ENCODE measurements at regions not wholly inside any gene's neighbourhood (a gene's known extent, or its start where the extent isn't known, plus 50 kb on each side); places are given as distances from the start of the nearest gene placed in this dataset.

DNA sequence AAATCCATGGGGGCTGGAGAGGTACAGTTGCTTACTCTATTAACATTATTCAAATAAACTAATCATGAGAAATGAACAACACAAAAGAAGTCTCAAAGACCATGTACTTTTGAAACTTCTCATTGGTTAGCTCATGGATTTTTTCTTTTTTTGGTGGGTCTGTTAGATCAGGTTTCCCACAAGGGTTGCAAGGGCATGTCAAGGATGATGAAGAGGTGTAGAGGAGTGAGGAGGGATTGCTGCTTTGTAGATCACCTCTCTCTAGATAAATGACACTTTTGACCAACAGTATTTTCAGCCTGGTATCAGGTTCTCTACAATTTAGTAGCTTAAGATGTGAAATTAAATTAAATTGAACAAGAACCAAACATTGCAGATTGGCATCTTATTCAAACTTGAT lies 417.9 kb upstream of the AGA start:
- H2BK120ac ChIP-seq (ENCODE audit: low read depth, low read length), result no peak overlapping the region
- H3K4me3 ChIP-seq (ENCODE audit: insufficient read depth in 1 of 2, low read depth in 1 of 2, low read length in 2 of 2), result no peak overlapping the region
- H4K8ac ChIP-seq (ENCODE audit: low read length), result no peak overlapping the region
- no peak overlapping the region for H3K4ac ChIP-seq (ENCODE audit: low read depth in 1 of 2, low read length in 2 of 2)
- H3K9me3 ChIP-seq (ENCODE audit: control insufficient read depth, low read length), result peaks cover 7% of the 10 kb centered on the region
- H4K91ac ChIP-seq (ENCODE audit: low read length), result no peak overlapping the region
- peaks cover 2% of the 10 kb centered on the region for H3K4me1 ChIP-seq (ENCODE audit: control insufficient read depth, insufficient read depth, low read depth, low read length)
- no peaks in the 10 kb centered on the region for H3K36me3 ChIP-seq (ENCODE audit: control insufficient read depth in 1 of 2, insufficient read depth in 2 of 2, low read depth in 1 of 2, low read length in 2 of 2)
- H3K9ac ChIP-seq (ENCODE audit: low read length), result no peak overlapping the region
- no peak overlapping the region for H3K27ac ChIP-seq (ENCODE audit: low read length, poor library complexity, severe bottlenecking)
- H2BK15ac ChIP-seq (ENCODE audit: low read depth, poor library complexity, severe bottlenecking), result no peak overlapping the region
- H3K23ac ChIP-seq (ENCODE audit: low read length in 2 of 2), result no peak overlapping the region
- no peaks in the 10 kb centered on the region for H3K79me1 ChIP-seq (replicated peaks; ENCODE audit: low read length, poor library complexity, severe bottlenecking)
- H2AK5ac ChIP-seq (ENCODE audit: low read length, severe bottlenecking), result no peak overlapping the region
- no peak for DNase-seq
- H3K27me3 ChIP-seq (ENCODE audit: control insufficient read depth in 1 of 2, insufficient read depth in 1 of 2, low read length in 2 of 2), result no peaks in the 10 kb centered on the region
- H3K18ac ChIP-seq (ENCODE audit: low read depth in 1 of 2, low read length in 2 of 2), result no peak overlapping the region
- no peak overlapping the region for H3K4me2 ChIP-seq (ENCODE audit: low read length, poor library complexity, severe bottlenecking)
- H3K14ac ChIP-seq (ENCODE audit: low read length in 2 of 2), result no peak overlapping the region
- no peak overlapping the region for H2BK12ac ChIP-seq (ENCODE audit: low read length in 2 of 2)
- H2AFZ ChIP-seq (ENCODE audit: low read depth, low read length), result no peak overlapping the region
- no peak overlapping the region for H2BK5ac ChIP-seq (ENCODE audit: low read depth, low read length, poor library complexity, severe bottlenecking)

DNA sequence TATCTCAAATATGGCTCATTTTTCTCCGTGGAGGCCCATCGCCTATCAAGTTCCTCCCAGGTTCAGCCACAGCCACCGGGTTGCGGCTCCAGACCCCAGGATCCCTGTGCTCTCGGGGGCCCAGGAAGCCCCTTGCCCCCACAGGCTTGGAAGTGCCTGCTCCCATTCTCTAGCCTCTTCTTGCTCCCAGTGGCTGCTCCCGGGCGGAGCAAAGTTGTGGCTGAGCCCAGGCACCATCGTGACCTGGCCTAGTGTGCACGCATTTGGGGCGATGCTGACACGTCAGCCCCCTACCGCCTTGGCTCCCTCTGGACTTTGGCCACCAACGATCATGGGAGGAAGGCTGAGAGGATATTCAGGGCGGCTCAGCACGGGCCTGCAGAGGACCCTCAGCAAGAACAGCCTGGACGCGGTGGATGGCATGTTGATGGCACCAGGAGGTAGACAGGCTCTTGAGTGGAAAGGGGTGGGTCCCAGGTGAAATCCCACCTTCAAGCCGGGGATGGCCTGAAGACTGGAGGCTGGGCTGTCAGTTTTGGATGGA lies 419.4 kb upstream of the AGA start:
- Histone ChIP-seq H2BK120ac (ENCODE audit: low read depth, low read length) (no peak overlapping the region), H3K4me1 (ENCODE audit: control insufficient read depth, insufficient read depth, low read depth, low read length) (peaks cover 2% of the 10 kb centered on the region), H3K9me3 (ENCODE audit: control insufficient read depth, low read length) (peaks cover 11% of the 10 kb centered on the region), H3K14ac (ENCODE audit: low read length in 2 of 2) (no peak overlapping the region), H3K23ac (ENCODE audit: low read length in 2 of 2) (no peak overlapping the region), H3K4me3 (ENCODE audit: insufficient read depth in 1 of 2, low read depth in 1 of 2, low read length in 2 of 2) (no peak overlapping the region), H3K27me3 (ENCODE audit: control insufficient read depth in 1 of 2, insufficient read depth in 1 of 2, low read length in 2 of 2) (no peaks in the 10 kb centered on the region), H3K9ac (ENCODE audit: low read length) (no peak overlapping the region), H3K79me1 (replicated peaks; ENCODE audit: low read length, poor library complexity, severe bottlenecking) (no peaks in the 10 kb centered on the region), H3K36me3 (ENCODE audit: control insufficient read depth in 1 of 2, insufficient read depth in 2 of 2, low read depth in 1 of 2, low read length in 2 of 2) (no peaks in the 10 kb centered on the region), H2BK15ac (ENCODE audit: low read depth, poor library complexity, severe bottlenecking) (no peak overlapping the region), H2AK5ac (ENCODE audit: low read length, severe bottlenecking) (no peak overlapping the region), H3K4me2 (ENCODE audit: low read length, poor library complexity, severe bottlenecking) (no peak overlapping the region), H3K18ac (ENCODE audit: low read depth in 1 of 2, low read length in 2 of 2) (no peak overlapping the region), H4K91ac (ENCODE audit: low read length) (no peak overlapping the region), H2BK5ac (ENCODE audit: low read depth, low read length, poor library complexity, severe bottlenecking) (no peak overlapping the region), H3K27ac (ENCODE audit: low read length, poor library complexity, severe bottlenecking) (no peak overlapping the region), H4K8ac (ENCODE audit: low read length) (no peak overlapping the region), H2BK12ac (ENCODE audit: low read length in 2 of 2) (no peak overlapping the region), H3K4ac (ENCODE audit: low read depth in 1 of 2, low read length in 2 of 2) (no peak overlapping the region), H2AFZ (ENCODE audit: low read depth, low read length) (no peak overlapping the region)
- DNase-seq, result no peak
- 96% methylated on average over 18 of the region's 18 CpGs for WGBS

DNA sequence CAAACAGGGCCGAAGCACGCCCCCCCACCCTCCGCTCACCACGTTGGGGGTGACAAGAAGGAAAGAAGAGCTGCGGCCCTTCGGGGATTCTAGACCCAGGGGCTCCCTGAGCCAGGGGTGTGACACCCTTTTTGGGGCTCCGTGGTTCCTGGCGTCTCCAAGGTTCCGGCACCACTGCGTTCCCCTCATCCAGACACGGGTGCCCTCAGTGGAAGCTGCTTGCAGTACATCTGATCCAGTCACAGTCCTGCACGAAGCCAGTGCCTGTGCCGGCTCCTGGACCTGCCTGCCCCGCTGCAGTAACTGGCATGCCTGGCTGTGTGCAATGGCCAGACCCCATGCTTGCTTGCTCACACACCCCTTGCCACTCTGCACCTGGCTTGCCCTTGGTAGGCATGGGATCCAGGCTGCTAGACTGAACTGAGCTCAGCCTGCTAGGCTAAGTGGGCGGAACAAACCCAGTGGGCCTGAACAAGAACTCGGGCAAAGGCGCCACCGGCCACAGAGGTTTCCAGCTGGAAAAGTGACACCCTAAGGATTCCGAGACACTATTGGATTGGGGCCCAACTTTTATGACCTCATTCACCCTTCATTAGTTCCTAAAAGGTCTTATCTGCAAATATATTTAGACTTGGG lies 420.4 kb upstream of the AGA start:
- DNase-seq, result no peak
- no peak overlapping the region for H3K23ac ChIP-seq (ENCODE audit: low read length in 2 of 2)
- H3K14ac ChIP-seq (ENCODE audit: low read length in 2 of 2), result no peak overlapping the region
- no peaks in the 10 kb centered on the region for H3K27me3 ChIP-seq (ENCODE audit: control insufficient read depth in 1 of 2, insufficient read depth in 1 of 2, low read length in 2 of 2)
- no peak overlapping the region for H4K91ac ChIP-seq (ENCODE audit: low read length)
- H4K8ac ChIP-seq (ENCODE audit: low read length), result no peak overlapping the region
- no peak overlapping the region for H3K27ac ChIP-seq (ENCODE audit: low read length, poor library complexity, severe bottlenecking)
- H2BK15ac ChIP-seq (ENCODE audit: low read depth, poor library complexity, severe bottlenecking), result no peak overlapping the region
- no peak overlapping the region for H2AK5ac ChIP-seq (ENCODE audit: low read length, severe bottlenecking)
- H3K36me3 ChIP-seq (ENCODE audit: control insufficient read depth in 1 of 2, insufficient read depth in 2 of 2, low read depth in 1 of 2, low read length in 2 of 2), result no peaks in the 10 kb centered on the region
- no peak overlapping the region for H3K9ac ChIP-seq (ENCODE audit: low read length)
- no peak overlapping the region for H2BK12ac ChIP-seq (ENCODE audit: low read length in 2 of 2)
- H2BK5ac ChIP-seq (ENCODE audit: low read depth, low read length, poor library complexity, severe bottlenecking), result no peak overlapping the region
- 93% methylated on average over 19 of the region's 19 CpGs for WGBS
- H3K9me3 ChIP-seq (ENCODE audit: control insufficient read depth, low read length), result peaks cover 11% of the 10 kb centered on the region
- no peak overlapping the region for H3K4me2 ChIP-seq (ENCODE audit: low read length, poor library complexity, severe bottlenecking)
- H3K4me1 ChIP-seq (ENCODE audit: control insufficient read depth, insufficient read depth, low read depth, low read length), result peaks cover 2% of the 10 kb centered on the region
- H3K18ac ChIP-seq (ENCODE audit: low read depth in 1 of 2, low read length in 2 of 2), result no peak overlapping the region
- H3K79me1 ChIP-seq (replicated peaks; ENCODE audit: low read length, poor library complexity, severe bottlenecking), result no peaks in the 10 kb centered on the region
- no peak overlapping the region for H2AFZ ChIP-seq (ENCODE audit: low read depth, low read length)
- H3K4ac ChIP-seq (ENCODE audit: low read depth in 1 of 2, low read length in 2 of 2), result no peak overlapping the region
- no peak overlapping the region for H3K4me3 ChIP-seq (ENCODE audit: insufficient read depth in 1 of 2, low read depth in 1 of 2, low read length in 2 of 2)
- no peak overlapping the region for H2BK120ac ChIP-seq (ENCODE audit: low read depth, low read length)

- H2BK15ac ChIP-seq (ENCODE audit: low read depth, poor library complexity, severe bottlenecking), result no peak overlapping the region
- H4K91ac ChIP-seq (ENCODE audit: low read length), result no peak overlapping the region
- H3K9me3 ChIP-seq (ENCODE audit: control insufficient read depth, low read length), result peaks cover 16% of the 10 kb centered on the region
- H3K4me1 ChIP-seq (ENCODE audit: control insufficient read depth, insufficient read depth, low read depth, low read length), result no peaks in the 10 kb centered on the region
- H3K27me3 ChIP-seq (ENCODE audit: control insufficient read depth in 1 of 2, insufficient read depth in 1 of 2, low read length in 2 of 2), result no peaks in the 10 kb centered on the region
- no peak overlapping the region for H3K4me3 ChIP-seq (ENCODE audit: insufficient read depth in 1 of 2, low read depth in 1 of 2, low read length in 2 of 2)
- DNase-seq, result no peak
- H2AK5ac ChIP-seq (ENCODE audit: low read length, severe bottlenecking), result no peak overlapping the region
- H2BK5ac ChIP-seq (ENCODE audit: low read depth, low read length, poor library complexity, severe bottlenecking), result no peak overlapping the region
- H4K8ac ChIP-seq (ENCODE audit: low read length), result no peak overlapping the region
- H3K14ac ChIP-seq (ENCODE audit: low read length in 2 of 2), result no peak overlapping the region
- no peak overlapping the region for H3K4ac ChIP-seq (ENCODE audit: low read depth in 1 of 2, low read length in 2 of 2)
- H3K18ac ChIP-seq (ENCODE audit: low read depth in 1 of 2, low read length in 2 of 2), result no peak overlapping the region
- no peaks in the 10 kb centered on the region for H3K79me1 ChIP-seq (replicated peaks; ENCODE audit: low read length, poor library complexity, severe bottlenecking)
- no peak overlapping the region for H3K27ac ChIP-seq (ENCODE audit: low read length, poor library complexity, severe bottlenecking)
- H2BK120ac ChIP-seq (ENCODE audit: low read depth, low read length), result no peak overlapping the region
- H2BK12ac ChIP-seq (ENCODE audit: low read length in 2 of 2), result no peak overlapping the region
- no peaks in the 10 kb centered on the region for H3K36me3 ChIP-seq (ENCODE audit: control insufficient read depth in 1 of 2, insufficient read depth in 2 of 2, low read depth in 1 of 2, low read length in 2 of 2)
- 77% methylated on average over 1 of the region's 3 CpGs for WGBS
- H2AFZ ChIP-seq (ENCODE audit: low read depth, low read length), result no peak overlapping the region
- no peak overlapping the region for H3K4me2 ChIP-seq (ENCODE audit: low read length, poor library complexity, severe bottlenecking)
- no peak overlapping the region for H3K23ac ChIP-seq (ENCODE audit: low read length in 2 of 2)
- H3K9ac ChIP-seq (ENCODE audit: low read length), result no peak overlapping the region
These were observed 437.6 kb upstream of the AGA start for GRCh38 chr4:177879851-177880250.

Measured in mesenchymal stem cell (in vitro differentiated cells and primary cell).